ENCODE measurements at regions not wholly inside any gene's neighbourhood (a gene's known extent, or its start where the extent isn't known, plus 50 kb on each side); places are given as distances from the start of the nearest gene placed in this dataset.
"Not testable (repeated sequence)": the region's sequence is repeated elsewhere in the genome, so short reads cannot be mapped to it uniquely, and the experiment has no call there.

DNA sequence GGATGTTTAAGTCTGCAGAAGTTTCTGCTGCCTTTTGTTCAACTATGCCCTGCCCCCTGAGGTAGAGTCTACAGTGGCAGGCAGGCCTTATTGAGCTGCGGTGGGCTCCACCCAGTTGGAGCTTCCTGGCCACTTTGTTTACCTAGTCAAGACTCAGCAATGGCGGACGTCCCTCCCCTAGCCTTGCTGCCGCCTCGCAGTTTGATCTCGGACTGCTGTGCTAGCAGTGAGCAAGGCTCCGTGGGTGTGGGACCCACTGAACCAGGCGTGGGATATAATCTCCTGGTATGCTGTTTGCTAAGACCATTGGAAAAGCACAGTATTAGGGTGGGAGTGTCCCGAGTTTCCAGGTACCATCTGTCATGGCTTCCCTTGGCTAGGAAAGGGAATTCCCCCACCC is 79.4 kb upstream of the RPS6KA6 start:
- BruUV-seq (replicated peaks); H3K4me3 Mint-ChIP-seq (ENCODE audit: low read depth, unreplicated experiment); H3K9me3 Mint-ChIP-seq (ENCODE audit: low read depth, unreplicated experiment); H3K27me3 Mint-ChIP-seq (ENCODE audit: unreplicated experiment); H3K27ac Mint-ChIP-seq (ENCODE audit: unreplicated experiment); H3K4me1 Mint-ChIP-seq (ENCODE audit: low read depth, unreplicated experiment); intact Hi-C loops (cut with micrococcal nuclease; ENCODE audit: unreplicated experiment); DNase-seq; CTCF ChIA-PET; H3K36me3 Mint-ChIP-seq (ENCODE audit: insufficient read depth, unreplicated experiment): not testable (repeated sequence)

DNA sequence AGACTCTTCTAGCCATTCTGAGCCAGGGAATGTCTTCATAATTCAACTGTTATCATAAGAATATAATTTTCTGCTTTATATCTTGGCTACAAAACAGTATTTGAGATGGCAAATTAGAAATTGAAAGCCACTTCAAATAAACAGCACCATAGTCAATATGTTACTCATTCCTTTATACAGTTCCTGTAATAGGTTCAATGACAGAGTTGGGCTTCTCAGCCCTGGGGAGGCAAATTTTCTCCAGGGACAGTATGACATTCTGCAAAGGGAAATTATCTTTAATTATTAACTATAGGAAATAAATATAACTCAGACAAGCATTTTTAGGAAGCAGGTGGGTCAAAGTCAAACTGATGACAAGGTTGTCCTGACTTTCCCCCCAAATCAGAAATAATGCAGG is 71.9 kb upstream of the RPS6KA6 start:
- CTCF ChIA-PET = no interaction called here
- Mint-ChIP-seq H3K4me3 (ENCODE audit: low read depth, unreplicated experiment) (no peak overlapping the region), H3K4me1 (ENCODE audit: low read depth, unreplicated experiment) (no peaks in the 10 kb centered on the region), H3K9me3 (ENCODE audit: low read depth, unreplicated experiment) (peaks cover 4% of the 10 kb centered on the region), H3K27me3 (ENCODE audit: unreplicated experiment) (no peaks in the 10 kb centered on the region), H3K27ac (ENCODE audit: unreplicated experiment) (no peak overlapping the region), H3K36me3 (ENCODE audit: insufficient read depth, unreplicated experiment) (no peaks in the 10 kb centered on the region)
- DNase-seq = no peak
- intact Hi-C loops (cut with micrococcal nuclease; ENCODE audit: unreplicated experiment) = no loop called here
- BruUV-seq (replicated peaks) = no TSS peak
- TF ChIP-seq, protein P1, sequence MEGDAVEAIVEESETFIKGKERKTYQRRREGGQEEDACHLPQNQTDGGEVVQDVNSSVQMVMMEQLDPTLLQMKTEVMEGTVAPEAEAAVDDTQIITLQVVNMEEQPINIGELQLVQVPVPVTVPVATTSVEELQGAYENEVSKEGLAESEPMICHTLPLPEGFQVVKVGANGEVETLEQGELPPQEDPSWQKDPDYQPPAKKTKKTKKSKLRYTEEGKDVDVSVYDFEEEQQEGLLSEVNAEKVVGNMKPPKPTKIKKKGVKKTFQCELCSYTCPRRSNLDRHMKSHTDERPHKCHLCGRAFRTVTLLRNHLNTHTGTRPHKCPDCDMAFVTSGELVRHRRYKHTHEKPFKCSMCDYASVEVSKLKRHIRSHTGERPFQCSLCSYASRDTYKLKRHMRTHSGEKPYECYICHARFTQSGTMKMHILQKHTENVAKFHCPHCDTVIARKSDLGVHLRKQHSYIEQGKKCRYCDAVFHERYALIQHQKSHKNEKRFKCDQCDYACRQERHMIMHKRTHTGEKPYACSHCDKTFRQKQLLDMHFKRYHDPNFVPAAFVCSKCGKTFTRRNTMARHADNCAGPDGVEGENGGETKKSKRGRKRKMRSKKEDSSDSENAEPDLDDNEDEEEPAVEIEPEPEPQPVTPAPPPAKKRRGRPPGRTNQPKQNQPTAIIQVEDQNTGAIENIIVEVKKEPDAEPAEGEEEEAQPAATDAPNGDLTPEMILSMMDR (IDR thresholded peaks at IDR 0.05; ENCODE audit: unreplicated experiment) = no peak

DNA sequence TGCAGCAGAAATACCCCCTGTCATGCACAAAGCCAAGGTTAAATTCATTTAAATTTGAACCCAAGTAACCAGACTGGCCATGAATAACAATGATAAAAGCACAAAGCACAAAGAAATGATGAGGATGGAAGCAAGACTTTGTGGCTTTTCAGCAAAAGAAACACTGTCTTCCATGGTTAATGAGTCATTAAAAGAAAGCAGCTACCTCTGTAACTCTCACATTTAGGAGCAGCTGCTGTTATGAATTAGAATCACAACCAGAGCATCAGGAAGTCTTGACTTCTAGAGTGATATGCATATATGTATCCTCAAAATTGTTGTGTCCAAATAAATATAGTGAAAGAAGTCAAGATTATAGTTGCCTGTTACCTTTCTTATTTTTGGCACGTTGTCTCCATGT is 70.7 kb upstream of the RPS6KA6 start:
- TF ChIP-seq, protein P1 (IDR thresholded peaks at IDR 0.05; ENCODE audit: unreplicated experiment) = no peak
- CTCF ChIA-PET = no interaction called here
- Mint-ChIP-seq H3K4me1 (ENCODE audit: low read depth, unreplicated experiment) (no peaks in the 10 kb centered on the region), H3K4me3 (ENCODE audit: low read depth, unreplicated experiment) (no peak overlapping the region), H3K9me3 (ENCODE audit: low read depth, unreplicated experiment) (no peaks in the 10 kb centered on the region), H3K36me3 (ENCODE audit: insufficient read depth, unreplicated experiment) (no peaks in the 10 kb centered on the region), H3K27me3 (ENCODE audit: unreplicated experiment) (no peaks in the 10 kb centered on the region), H3K27ac (ENCODE audit: unreplicated experiment) (no peak overlapping the region)
- intact Hi-C loops (cut with micrococcal nuclease; ENCODE audit: unreplicated experiment) = no loop called here
- DNase-seq = no peak
- BruUV-seq (replicated peaks) = no TSS peak

DNA sequence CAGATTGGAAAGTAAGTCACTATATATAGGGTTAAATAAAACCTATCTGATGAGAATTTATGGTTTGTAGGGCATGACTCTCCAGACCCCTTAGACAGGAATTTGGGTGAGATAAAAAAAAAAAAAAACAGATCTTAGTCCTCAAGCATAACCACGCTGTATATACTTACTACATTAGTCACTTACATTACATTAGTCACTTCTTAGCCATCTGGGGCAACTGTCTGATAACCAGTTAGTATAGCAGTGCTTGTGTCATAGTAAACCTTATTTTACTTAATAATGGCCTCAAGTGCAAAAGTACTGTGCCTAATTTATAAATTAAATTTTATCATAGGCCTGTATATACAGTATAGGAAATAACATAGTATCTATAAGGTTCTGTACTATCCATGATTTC is 60.2 kb upstream of the RPS6KA6 start:
- no TSS peak for BruUV-seq (replicated peaks)
- H3K27ac Mint-ChIP-seq (ENCODE audit: unreplicated experiment) = no peak overlapping the region
- TF ChIP-seq, protein P1 (IDR thresholded peaks at IDR 0.05; ENCODE audit: unreplicated experiment) = no peak
- H3K4me3 Mint-ChIP-seq (ENCODE audit: low read depth, unreplicated experiment) = no peak overlapping the region
- no peaks in the 10 kb centered on the region for H3K27me3 Mint-ChIP-seq (ENCODE audit: unreplicated experiment)
- DNase-seq = no peak
- intact Hi-C loops (cut with micrococcal nuclease; ENCODE audit: unreplicated experiment) = no loop called here
- H3K9me3 Mint-ChIP-seq (ENCODE audit: low read depth, unreplicated experiment) = no peaks in the 10 kb centered on the region
- no peaks in the 10 kb centered on the region for H3K36me3 Mint-ChIP-seq (ENCODE audit: insufficient read depth, unreplicated experiment)
- H3K4me1 Mint-ChIP-seq (ENCODE audit: low read depth, unreplicated experiment) = no peaks in the 10 kb centered on the region
- CTCF ChIA-PET = no interaction called here

DNA sequence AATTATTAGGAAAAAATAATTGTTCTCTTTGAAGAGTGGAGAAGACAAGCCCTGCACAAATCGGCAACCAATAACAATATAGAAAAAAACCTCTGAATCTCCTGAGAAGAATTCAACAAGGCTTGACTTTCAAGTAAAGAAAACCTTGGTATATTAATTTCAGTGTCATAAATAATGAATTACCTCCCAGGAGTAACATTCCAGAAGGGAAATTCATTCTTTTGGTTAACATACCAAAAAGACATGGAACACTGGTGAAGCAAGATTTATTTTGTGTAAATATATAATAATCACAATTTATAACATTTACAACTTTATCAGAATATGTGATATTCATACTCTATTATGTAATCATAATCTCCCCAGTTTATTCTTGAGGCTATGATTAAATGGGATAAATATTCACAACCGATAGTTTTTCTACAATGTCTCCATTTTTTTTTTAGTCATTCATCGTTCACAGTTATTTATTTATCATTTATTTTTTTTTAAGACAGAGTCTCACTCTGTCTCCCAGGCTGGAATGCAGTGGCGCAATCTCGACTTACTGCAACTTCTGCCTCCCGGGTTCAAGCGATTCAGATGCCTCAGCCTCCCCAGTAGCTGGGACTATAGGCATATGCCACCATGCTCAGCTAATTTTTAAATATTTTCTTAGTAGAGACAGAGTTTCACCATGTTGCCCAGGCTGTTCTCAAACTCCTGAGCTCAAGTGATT is 53.0 kb upstream of the RPS6KA6 start:
- H3K27ac Mint-ChIP-seq (ENCODE audit: unreplicated experiment) = no peak overlapping the region
- CTCF ChIA-PET = interaction anchor here (0.6 kb wide), 1 partner anchor 310 kb away, joined by 3 read pairs; no protein-coding TSS in a partner anchor
- no peaks in the 10 kb centered on the region for H3K9me3 Mint-ChIP-seq (ENCODE audit: low read depth, unreplicated experiment)
- no TSS peak for BruUV-seq (replicated peaks)
- no peaks in the 10 kb centered on the region for H3K4me1 Mint-ChIP-seq (ENCODE audit: low read depth, unreplicated experiment)
- no peak for DNase-seq
- no peak overlapping the region for H3K4me3 Mint-ChIP-seq (ENCODE audit: low read depth, unreplicated experiment)
- intact Hi-C loops (cut with micrococcal nuclease; ENCODE audit: unreplicated experiment) = no loop called here
- no peaks in the 10 kb centered on the region for H3K27me3 Mint-ChIP-seq (ENCODE audit: unreplicated experiment)
- TF ChIP-seq, protein P1 (IDR thresholded peaks at IDR 0.05; ENCODE audit: unreplicated experiment) = no peak
- H3K36me3 Mint-ChIP-seq (ENCODE audit: insufficient read depth, unreplicated experiment) = no peaks in the 10 kb centered on the region
